Left ventricle myocardium inferior (tissue), 1 donor: ENCODE measurements at regions not wholly inside any gene's neighbourhood (a gene's known extent, or its start where the extent isn't known, plus 50 kb on each side); places are given as distances from the start of the nearest gene placed in this dataset.

Experiments
- DNase-seq: peaks from one replicate; pipeline ENCODE4 v3.0.0-alpha.2; 2020
- H3K27ac ChIP-seq: fragments of 200-600 bp; replicated peaks from 2 replicates; pipeline ENCODE4 v1.8.0; 2021
- H3K27me3 ChIP-seq: fragments of 200-600 bp; 2 replicates; pipeline ENCODE4 v1.8.0; 2021; ENCODE audit warnings: low read depth
- H3K36me3 ChIP-seq: fragments of 200-600 bp; 2 replicates; pipeline ENCODE4 v1.8.0; 2021
- H3K4me1 ChIP-seq: fragments of 200-600 bp; 2 replicates; pipeline ENCODE4 v1.8.0; 2021
- H3K4me3 ChIP-seq: fragments of 200-600 bp; 2 replicates; pipeline ENCODE4 v1.8.0; 2021; ENCODE audit warnings: mild to moderate bottlenecking, moderate library complexity
- H3K9me3 ChIP-seq: fragments of 200-600 bp; replicated peaks from 2 replicates; pipeline ENCODE4 v1.8.0; 2021
- intact Hi-C: fragments of 100-400 bp; cut with micrococcal nuclease; formaldehyde crosslinking; loops from one replicate; pipeline ENCODE4 v1.11.0; 2022
- TF ChIP-seq, protein P1 (sequence below): fragments of 200-600 bp; IDR thresholded peaks from 2 replicates; pipeline ENCODE4 v1.8.0; 2021; ENCODE audit warnings: antibody characterized with exemption, mild to moderate bottlenecking, borderline replicate concordance
- donor health status: DM: no; HTN: yes; CAD: no; lungs with severe emphysema.

DNA sequence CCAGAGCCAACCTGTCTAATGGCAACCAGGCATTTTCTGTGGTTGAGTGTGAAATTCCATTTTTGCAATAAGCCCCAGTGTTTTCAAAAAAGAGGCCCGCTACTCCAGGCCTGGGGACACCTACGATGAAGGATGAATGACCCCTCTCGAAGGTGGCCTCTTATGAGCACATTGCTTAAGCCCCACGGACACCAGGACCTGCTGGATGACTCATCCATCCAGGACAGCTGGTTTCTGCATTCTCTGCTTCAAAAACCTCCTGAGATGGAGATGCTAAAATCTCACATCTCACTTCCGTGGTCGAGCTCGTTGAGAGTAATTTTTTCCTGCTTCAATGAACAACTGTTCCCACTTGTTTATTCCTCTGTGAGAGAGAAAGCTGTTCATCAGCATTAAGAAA lies 150.2 kb upstream of the FZD8 start:
- no peak overlapping the region for H3K27ac ChIP-seq

DNA sequence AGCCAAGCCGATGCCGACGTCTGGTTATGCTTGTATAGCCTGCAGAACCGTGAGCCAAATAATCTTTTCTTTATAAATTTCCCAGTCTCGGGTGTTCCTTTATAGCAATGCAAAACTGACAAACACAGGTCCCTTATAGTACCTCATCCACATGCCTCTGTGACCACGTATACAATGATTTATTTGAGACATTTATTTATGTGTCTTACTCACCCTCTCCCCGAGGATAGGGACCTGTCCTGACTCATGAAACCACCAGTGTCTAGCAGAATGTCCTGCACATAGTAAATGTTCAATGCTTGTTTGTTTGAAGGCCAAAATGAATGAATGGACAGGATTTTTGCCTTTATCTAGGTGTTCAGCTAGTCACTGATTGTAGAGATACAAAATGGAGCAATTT lies 147.9 kb upstream of the FZD8 start:
- intact Hi-C loops, result no loop called here
- TF ChIP-seq, protein P1, sequence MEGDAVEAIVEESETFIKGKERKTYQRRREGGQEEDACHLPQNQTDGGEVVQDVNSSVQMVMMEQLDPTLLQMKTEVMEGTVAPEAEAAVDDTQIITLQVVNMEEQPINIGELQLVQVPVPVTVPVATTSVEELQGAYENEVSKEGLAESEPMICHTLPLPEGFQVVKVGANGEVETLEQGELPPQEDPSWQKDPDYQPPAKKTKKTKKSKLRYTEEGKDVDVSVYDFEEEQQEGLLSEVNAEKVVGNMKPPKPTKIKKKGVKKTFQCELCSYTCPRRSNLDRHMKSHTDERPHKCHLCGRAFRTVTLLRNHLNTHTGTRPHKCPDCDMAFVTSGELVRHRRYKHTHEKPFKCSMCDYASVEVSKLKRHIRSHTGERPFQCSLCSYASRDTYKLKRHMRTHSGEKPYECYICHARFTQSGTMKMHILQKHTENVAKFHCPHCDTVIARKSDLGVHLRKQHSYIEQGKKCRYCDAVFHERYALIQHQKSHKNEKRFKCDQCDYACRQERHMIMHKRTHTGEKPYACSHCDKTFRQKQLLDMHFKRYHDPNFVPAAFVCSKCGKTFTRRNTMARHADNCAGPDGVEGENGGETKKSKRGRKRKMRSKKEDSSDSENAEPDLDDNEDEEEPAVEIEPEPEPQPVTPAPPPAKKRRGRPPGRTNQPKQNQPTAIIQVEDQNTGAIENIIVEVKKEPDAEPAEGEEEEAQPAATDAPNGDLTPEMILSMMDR, result no peak

More for the DNA sequence above, 150.2 kb upstream of the FZD8 start:
- TF ChIP-seq, protein P1, result no peak
- intact Hi-C loops, result no loop called here
- no peaks in the 10 kb centered on the region for H3K4me1 ChIP-seq
- H3K9me3 ChIP-seq, result peaks cover 5% of the 10 kb centered on the region
- no peak for DNase-seq
- H3K36me3 ChIP-seq, result no peaks in the 10 kb centered on the region
- no peaks in the 10 kb centered on the region for H3K27me3 ChIP-seq
- H3K4me3 ChIP-seq, result no peak overlapping the region

DNA sequence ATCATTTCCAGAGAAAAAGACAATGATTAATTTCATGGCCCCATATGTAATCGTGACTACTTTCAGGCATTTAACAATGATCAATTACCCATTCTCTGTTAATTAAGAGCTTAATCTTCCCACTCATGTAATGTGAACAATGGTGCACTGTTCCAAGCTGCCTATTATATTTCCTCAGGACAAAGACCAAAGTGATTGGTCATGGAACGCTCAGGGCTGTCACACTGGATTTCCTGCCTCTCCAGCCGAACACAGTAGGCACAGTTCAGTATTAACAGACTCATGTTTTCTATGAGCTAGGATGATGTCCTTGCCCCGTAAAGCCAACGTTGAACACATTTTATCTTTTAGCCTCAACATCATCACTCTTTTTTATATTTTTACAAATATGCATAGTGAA lies 142.7 kb upstream of the FZD8 start:
- Histone ChIP-seq H3K4me1 (no peaks in the 10 kb centered on the region), H3K27me3 (peaks cover 2% of the 10 kb centered on the region), H3K36me3 (no peaks in the 10 kb centered on the region), H3K9me3 (peaks cover 17% of the 10 kb centered on the region), H3K4me3 (no peak overlapping the region), H3K27ac (no peak overlapping the region)
- intact Hi-C loops, result no loop called here
- DNase-seq, result no peak
- TF ChIP-seq, protein P1, result no peak

More for the DNA sequence above, 147.9 kb upstream of the FZD8 start:
- H3K4me3 ChIP-seq, result no peak overlapping the region
- no peak for DNase-seq
- no peaks in the 10 kb centered on the region for H3K36me3 ChIP-seq
- H3K9me3 ChIP-seq, result peaks cover 17% of the 10 kb centered on the region
- H3K4me1 ChIP-seq, result no peaks in the 10 kb centered on the region
- H3K27ac ChIP-seq, result no peak overlapping the region
- H3K27me3 ChIP-seq, result no peaks in the 10 kb centered on the region

DNA sequence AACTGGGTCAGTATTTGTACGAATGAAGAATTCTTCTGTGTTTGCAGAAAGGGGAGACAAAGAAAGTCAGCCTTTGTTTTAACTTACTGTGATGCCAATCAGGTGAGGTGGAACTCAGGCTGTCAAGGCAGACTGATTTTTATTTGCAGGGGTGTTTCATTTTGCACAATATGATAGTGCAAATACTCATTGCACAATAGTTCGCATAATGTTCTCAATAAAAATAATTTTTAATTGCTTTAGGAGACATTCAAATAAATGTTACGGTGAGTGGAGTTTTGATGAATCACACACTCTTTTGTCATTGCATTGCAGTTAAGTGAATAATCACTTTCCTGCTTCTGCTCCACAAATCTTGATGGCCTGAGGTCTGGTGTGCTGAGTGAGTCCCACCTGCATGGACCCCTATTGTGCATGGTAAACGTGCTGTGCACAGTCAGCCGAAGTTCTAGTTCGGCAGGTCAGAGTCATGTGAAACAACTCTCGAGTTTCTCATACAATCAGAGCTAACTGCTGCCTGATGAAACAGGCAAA lies 141.3 kb upstream of the FZD8 start:
- TF ChIP-seq, protein P1, result no peak
- Histone ChIP-seq H3K27ac (no peak overlapping the region), H3K27me3 (peaks cover 7% of the 10 kb centered on the region), H3K4me1 (no peaks in the 10 kb centered on the region), H3K9me3 (peaks cover 17% of the 10 kb centered on the region), H3K4me3 (no peak overlapping the region), H3K36me3 (no peaks in the 10 kb centered on the region)
- DNase-seq, result no peak
- intact Hi-C loops, result no loop called here

DNA sequence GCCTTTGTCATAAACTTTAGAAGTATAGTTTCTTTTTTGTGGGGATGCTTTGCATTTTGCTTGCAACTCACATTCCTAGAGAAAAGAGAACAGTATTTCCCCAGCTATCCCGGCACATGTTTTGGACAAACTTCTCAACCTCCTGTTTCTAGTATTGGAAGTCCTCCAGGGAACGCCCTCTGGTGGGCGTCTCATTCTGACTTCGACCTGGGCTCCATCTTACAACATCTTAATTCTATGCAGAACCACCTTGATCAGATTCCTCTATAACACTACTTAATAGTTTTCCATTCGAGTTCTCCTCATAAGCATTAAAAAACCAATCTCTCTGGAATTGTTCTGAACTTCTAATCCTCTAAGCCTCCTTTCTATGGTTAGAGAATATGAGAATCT lies 139.5 kb upstream of the FZD8 start:
- H3K4me3 ChIP-seq, result no peak overlapping the region
- no peaks in the 10 kb centered on the region for H3K36me3 ChIP-seq
- peaks cover 6% of the 10 kb centered on the region for H3K9me3 ChIP-seq
- TF ChIP-seq, protein P1, result peak; percentile 30
- no peak overlapping the region for H3K27ac ChIP-seq
- peaks cover 7% of the 10 kb centered on the region for H3K27me3 ChIP-seq
- no peak for DNase-seq
- H3K4me1 ChIP-seq, result no peaks in the 10 kb centered on the region
- intact Hi-C loops, result no loop called here
